Cardiac fibroblast (primary cell): ENCODE measurements at regions not wholly inside any gene's neighbourhood (a gene's known extent, or its start where the extent isn't known, plus 50 kb on each side); places are given as distances from the start of the nearest gene placed in this dataset.

Source experiments
- DNase-seq, 2 donors: peaks; one replicate each; pipeline versions ENCODE4 v3.0.0 to v3.0.0-alpha.2; 2010; ENCODE audit warnings: low read depth in 2 of 2
- H3K4me3 ChIP-seq, 2 donors: replicated peaks in 1 of 2; 1 replicate in 1 of 2; 2 replicates in 1 of 2; pipeline ENCODE4 v1.5.1; 2011; ENCODE audit warnings: low read depth in 2 of 2, low read length in 2 of 2, mild to moderate bottlenecking in 2 of 2, moderate library complexity in 1 of 2
- TF ChIP-seq, protein P1 (sequence below): IDR thresholded peaks from one replicate; pipeline ENCODE4 v1.5.1; 2011; ENCODE audit warnings: low read depth, mild to moderate bottlenecking, low read length, inconsistent platforms

- DNase-seq: no peak
- H3K4me3 ChIP-seq: no peak overlapping the region
- TF ChIP-seq, protein P1, sequence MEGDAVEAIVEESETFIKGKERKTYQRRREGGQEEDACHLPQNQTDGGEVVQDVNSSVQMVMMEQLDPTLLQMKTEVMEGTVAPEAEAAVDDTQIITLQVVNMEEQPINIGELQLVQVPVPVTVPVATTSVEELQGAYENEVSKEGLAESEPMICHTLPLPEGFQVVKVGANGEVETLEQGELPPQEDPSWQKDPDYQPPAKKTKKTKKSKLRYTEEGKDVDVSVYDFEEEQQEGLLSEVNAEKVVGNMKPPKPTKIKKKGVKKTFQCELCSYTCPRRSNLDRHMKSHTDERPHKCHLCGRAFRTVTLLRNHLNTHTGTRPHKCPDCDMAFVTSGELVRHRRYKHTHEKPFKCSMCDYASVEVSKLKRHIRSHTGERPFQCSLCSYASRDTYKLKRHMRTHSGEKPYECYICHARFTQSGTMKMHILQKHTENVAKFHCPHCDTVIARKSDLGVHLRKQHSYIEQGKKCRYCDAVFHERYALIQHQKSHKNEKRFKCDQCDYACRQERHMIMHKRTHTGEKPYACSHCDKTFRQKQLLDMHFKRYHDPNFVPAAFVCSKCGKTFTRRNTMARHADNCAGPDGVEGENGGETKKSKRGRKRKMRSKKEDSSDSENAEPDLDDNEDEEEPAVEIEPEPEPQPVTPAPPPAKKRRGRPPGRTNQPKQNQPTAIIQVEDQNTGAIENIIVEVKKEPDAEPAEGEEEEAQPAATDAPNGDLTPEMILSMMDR: no peak
Observed at GRCh38 chr14:99116741-99117295, 155.2 kb downstream of the BCL11B start.

- TF ChIP-seq, protein P1: no peak
- no peak overlapping the region for H3K4me3 ChIP-seq
- DNase-seq: no peak
Observed at GRCh38 chr14:99117671-99118045, 154.3 kb downstream of the BCL11B start.

- TF ChIP-seq, protein P1: no peak
- H3K4me3 ChIP-seq: no peak overlapping the region
- no peak for DNase-seq
Observed at GRCh38 chr14:99118046-99118721, 153.8 kb downstream of the BCL11B start.

DNA sequence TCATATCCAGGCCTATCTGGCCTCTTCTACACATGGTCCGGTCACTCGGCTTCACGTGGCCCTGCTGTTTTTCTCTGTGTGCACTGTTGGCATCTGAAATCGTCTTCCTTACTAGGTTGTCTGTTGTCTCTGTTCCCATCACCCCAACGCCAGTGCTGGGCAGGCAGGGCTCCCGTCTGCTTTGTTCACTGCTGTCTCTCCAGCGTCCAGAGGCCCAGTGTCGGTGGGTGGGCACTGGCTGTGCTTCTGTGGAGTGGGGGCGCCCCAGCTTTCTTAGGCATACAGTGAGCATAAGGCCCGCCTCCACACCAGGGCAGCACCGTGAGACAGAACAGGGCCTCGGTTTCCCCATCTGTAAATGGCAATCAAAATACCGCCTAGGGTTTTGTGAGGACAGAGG is 153.1 kb downstream of the BCL11B start:
- no peak overlapping the region for H3K4me3 ChIP-seq
- no peak for DNase-seq
- TF ChIP-seq, protein P1: no peak
